ENCODE measurements at regions not wholly inside any gene's neighbourhood (a gene's known extent, or its start where the extent isn't known, plus 50 kb on each side); places are given as distances from the start of the nearest gene placed in this dataset.

GRCh38 chr10:6361869-6362268 lies 159.1 kb downstream of the PFKFB3 start:
- no peak for DNase-seq (ENCODE audit: low read depth, low spot score)
- H4K20me1 ChIP-seq (replicated peaks; ENCODE audit: control insufficient read depth, extremely low read depth, insufficient read depth, low read length) = no peaks in the 10 kb centered on the region
- H3K27ac ChIP-seq (ENCODE audit: insufficient read depth, low read depth, low read length) = no peak overlapping the region
- no peak overlapping the region for H3K9ac ChIP-seq (replicated peaks; ENCODE audit: extremely low read depth, insufficient read depth, low read length)
- H3K27me3 ChIP-seq (ENCODE audit: control insufficient read depth in 2 of 2, insufficient read depth in 2 of 2, low read length in 2 of 2) = peaks cover 0 to 3% of the 10 kb centered on the region in 2 experiments
- no peak overlapping the region for H3K4me3 ChIP-seq (replicated peaks in 1 of 3; ENCODE audit: insufficient read depth in 1 of 3, low read depth in 1 of 3, low read length in 3 of 3)
- BruUV-seq (replicated peaks) = no TSS peak
- no peaks in the 10 kb centered on the region for H3K9me1 ChIP-seq (replicated peaks; ENCODE audit: control insufficient read depth, extremely low read depth, insufficient read depth, low read length)
- FAIRE-seq = no peak
- no peaks in the 10 kb centered on the region for H3K9me3 ChIP-seq (replicated peaks; ENCODE audit: control insufficient read depth, insufficient read depth, low read length)
- dilution Hi-C loops (cut with MboI; ENCODE audit: extremely low pct_ligation_motif_present, low sequenced_read_pairs) (no loop called here), intact Hi-C loops (cut with micrococcal nuclease) (no loop called here)
- H3K4me1 ChIP-seq (ENCODE audit: control insufficient read depth, extremely low read depth, insufficient read depth, low read length) = no peaks in the 10 kb centered on the region
- CTCF ChIA-PET = no interaction called here
- no peak overlapping the region for H3K4me2 ChIP-seq (ENCODE audit: insufficient read depth, low read length)
- no peak overlapping the region for H2AFZ ChIP-seq (ENCODE audit: low read depth, low read length)
- POLR2A ChIA-PET = no interaction called here
- H3K79me2 ChIP-seq (ENCODE audit: control insufficient read depth, insufficient read depth, low read length) = no peaks in the 10 kb centered on the region
- no peaks in the 10 kb centered on the region for H3K36me3 ChIP-seq (ENCODE audit: control insufficient read depth in 2 of 2, extremely low read depth in 1 of 2, insufficient read depth in 2 of 2, low read length in 2 of 2)
- TF ChIP-seq FOS (IDR thresholded peaks at IDR 0.05; ENCODE audit: borderline replicate concordance, insufficient read depth, low read length) (no peak), POLR2AphosphoS5 (IDR thresholded peaks at IDR 0.05; ENCODE audit: insufficient read depth, low read depth, low read length) (no peak), GATA2 (IDR thresholded peaks at IDR 0.05; ENCODE audit: insufficient read depth, insufficient read length, low read depth, low read length) (no peak), JUN (IDR thresholded peaks at IDR 0.05; ENCODE audit: borderline replicate concordance, insufficient read depth, insufficient read length, low read depth) (no peak), EZH2 (IDR thresholded peaks at IDR 0.05; ENCODE audit: borderline replicate concordance, low read depth, low read length, severe bottlenecking) (no peak), MYC (IDR thresholded peaks at IDR 0.05; ENCODE audit: low read depth, low read length) (no peak), POLR2A (IDR thresholded peaks at IDR 0.05; ENCODE audit: low read depth, low read length) (no peak)
- TF ChIP-seq, protein P1, sequence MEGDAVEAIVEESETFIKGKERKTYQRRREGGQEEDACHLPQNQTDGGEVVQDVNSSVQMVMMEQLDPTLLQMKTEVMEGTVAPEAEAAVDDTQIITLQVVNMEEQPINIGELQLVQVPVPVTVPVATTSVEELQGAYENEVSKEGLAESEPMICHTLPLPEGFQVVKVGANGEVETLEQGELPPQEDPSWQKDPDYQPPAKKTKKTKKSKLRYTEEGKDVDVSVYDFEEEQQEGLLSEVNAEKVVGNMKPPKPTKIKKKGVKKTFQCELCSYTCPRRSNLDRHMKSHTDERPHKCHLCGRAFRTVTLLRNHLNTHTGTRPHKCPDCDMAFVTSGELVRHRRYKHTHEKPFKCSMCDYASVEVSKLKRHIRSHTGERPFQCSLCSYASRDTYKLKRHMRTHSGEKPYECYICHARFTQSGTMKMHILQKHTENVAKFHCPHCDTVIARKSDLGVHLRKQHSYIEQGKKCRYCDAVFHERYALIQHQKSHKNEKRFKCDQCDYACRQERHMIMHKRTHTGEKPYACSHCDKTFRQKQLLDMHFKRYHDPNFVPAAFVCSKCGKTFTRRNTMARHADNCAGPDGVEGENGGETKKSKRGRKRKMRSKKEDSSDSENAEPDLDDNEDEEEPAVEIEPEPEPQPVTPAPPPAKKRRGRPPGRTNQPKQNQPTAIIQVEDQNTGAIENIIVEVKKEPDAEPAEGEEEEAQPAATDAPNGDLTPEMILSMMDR (IDR thresholded peaks at IDR 0.05; ENCODE audit: extremely low read depth in 1 of 2, insufficient read depth in 1 of 2, low read depth in 1 of 2, low read length in 2 of 2) = no peak
- TF ChIP-seq, protein P2, sequence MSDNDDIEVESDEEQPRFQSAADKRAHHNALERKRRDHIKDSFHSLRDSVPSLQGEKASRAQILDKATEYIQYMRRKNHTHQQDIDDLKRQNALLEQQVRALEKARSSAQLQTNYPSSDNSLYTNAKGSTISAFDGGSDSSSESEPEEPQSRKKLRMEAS (IDR thresholded peaks at IDR 0.05; ENCODE audit: insufficient read depth, insufficient read length) = no peak

All from endothelial cell of umbilical vein (primary cell).